Endothelial cell of umbilical vein (primary cell): ENCODE measurements at regions not wholly inside any gene's neighbourhood (a gene's known extent, or its start where the extent isn't known, plus 50 kb on each side); places are given as distances from the start of the nearest gene placed in this dataset.

Experiments used
- EZH2 ChIP-seq: IDR thresholded peaks from 2 replicates; pipeline ENCODE4 v1.6.1; 2012; ENCODE audit warnings: borderline replicate concordance, low read depth, mild to moderate bottlenecking, moderate library complexity, low read length, inconsistent platforms; ENCODE audit not compliant: severe bottlenecking
- FOS ChIP-seq: IDR thresholded peaks from 2 replicates; pipeline ENCODE4 v1.6.1; 2011; ENCODE audit warnings: mild to moderate bottlenecking, low read length, moderate library complexity, borderline replicate concordance; ENCODE audit not compliant: insufficient read depth
- JUN ChIP-seq: IDR thresholded peaks from 2 replicates; pipeline ENCODE4 v1.6.1; 2011; ENCODE audit warnings: borderline replicate concordance, low read depth; ENCODE audit not compliant: insufficient read length, insufficient read depth
- MAX ChIP-seq: IDR thresholded peaks from 2 replicates; pipeline ENCODE4 v1.6.1; 2011; ENCODE audit not compliant: insufficient read depth, insufficient read length
- POLR2A ChIP-seq: IDR thresholded peaks from 2 replicates; pipeline ENCODE4 v1.6.1; 2012; ENCODE audit warnings: low read depth, mild to moderate bottlenecking, control low read depth, low read length
- POLR2AphosphoS5 ChIP-seq: IDR thresholded peaks from 2 replicates; pipeline ENCODE4 v1.6.1; 2012; ENCODE audit warnings: low read depth, mild to moderate bottlenecking, control low read depth, low read length, moderate library complexity; ENCODE audit not compliant: insufficient read depth
- TF ChIP-seq, protein P1 (sequence below), 2 donors: IDR thresholded peaks; 1 replicate in 1 of 2; 2 replicates in 1 of 2; pipeline ENCODE4 v1.5.1; 2011; ENCODE audit warnings: low read length in 2 of 2, mild to moderate bottlenecking in 2 of 2, moderate library complexity in 2 of 2, control low read depth in 1 of 2, inconsistent platforms in 1 of 2, low read depth in 1 of 2; ENCODE audit not compliant: insufficient read depth in 1 of 2; ENCODE audit errors: extremely low read depth in 1 of 2

- TF ChIP-seq, protein P1, sequence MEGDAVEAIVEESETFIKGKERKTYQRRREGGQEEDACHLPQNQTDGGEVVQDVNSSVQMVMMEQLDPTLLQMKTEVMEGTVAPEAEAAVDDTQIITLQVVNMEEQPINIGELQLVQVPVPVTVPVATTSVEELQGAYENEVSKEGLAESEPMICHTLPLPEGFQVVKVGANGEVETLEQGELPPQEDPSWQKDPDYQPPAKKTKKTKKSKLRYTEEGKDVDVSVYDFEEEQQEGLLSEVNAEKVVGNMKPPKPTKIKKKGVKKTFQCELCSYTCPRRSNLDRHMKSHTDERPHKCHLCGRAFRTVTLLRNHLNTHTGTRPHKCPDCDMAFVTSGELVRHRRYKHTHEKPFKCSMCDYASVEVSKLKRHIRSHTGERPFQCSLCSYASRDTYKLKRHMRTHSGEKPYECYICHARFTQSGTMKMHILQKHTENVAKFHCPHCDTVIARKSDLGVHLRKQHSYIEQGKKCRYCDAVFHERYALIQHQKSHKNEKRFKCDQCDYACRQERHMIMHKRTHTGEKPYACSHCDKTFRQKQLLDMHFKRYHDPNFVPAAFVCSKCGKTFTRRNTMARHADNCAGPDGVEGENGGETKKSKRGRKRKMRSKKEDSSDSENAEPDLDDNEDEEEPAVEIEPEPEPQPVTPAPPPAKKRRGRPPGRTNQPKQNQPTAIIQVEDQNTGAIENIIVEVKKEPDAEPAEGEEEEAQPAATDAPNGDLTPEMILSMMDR (IDR thresholded peaks at IDR 0.05; ENCODE audit: extremely low read depth in 1 of 2, insufficient read depth in 1 of 2, low read depth in 1 of 2, low read length in 2 of 2), result no peak
- TF ChIP-seq MAX (no peak), POLR2A (no peak), EZH2 (no peak), POLR2AphosphoS5 (no peak), FOS (no peak), JUN (no peak)
Measured at GRCh38 chr2:2464094-2464493, 133.0 kb upstream of the MYT1L start.
